ENCODE measurements at regions not wholly inside any gene's neighbourhood (a gene's known extent, or its start where the extent isn't known, plus 50 kb on each side); places are given as distances from the start of the nearest gene placed in this dataset.

- intact Hi-C loops (cut with DNase I) = no loop called here
- H3K4me1 ChIP-seq = no peaks in the 10 kb centered on the region
These were observed 55.5 kb upstream of the TOPAZ1 start for GRCh38 chr3:44186111-44186672.

DNA sequence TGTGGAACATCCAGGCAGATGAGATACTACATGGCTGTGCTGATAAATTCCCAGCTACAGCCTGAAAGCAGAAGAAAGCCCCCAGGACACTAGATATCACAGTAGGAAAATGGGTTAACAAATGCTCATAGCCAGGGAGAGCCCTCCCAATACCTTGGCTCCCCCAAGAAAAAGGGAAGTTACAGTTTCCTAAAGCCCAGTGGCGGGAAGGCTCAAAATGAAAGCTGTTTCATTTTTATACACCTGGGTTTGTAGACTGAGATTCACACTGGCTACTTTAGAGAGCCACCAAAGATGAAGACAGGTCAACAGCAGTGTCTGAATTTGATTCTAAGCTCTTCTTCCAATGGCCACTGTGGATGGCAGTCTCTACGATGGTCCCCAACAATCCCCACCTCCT lies 55.0 kb upstream of the TOPAZ1 start:
- Histone ChIP-seq H3K9me3 (no peaks in the 10 kb centered on the region), H3K36me3 (no peaks in the 10 kb centered on the region), H3K4me3 (no peak overlapping the region), H3K27ac (no peak overlapping the region), H3K4me1 (no peaks in the 10 kb centered on the region), H3K27me3 (no peaks in the 10 kb centered on the region), H3K9ac (ENCODE audit: low read depth in 2 of 2, low read length in 2 of 2) (no peak overlapping the region)
- TF ChIP-seq CTCF (IDR thresholded peaks at IDR 0.05) = no peak
- intact Hi-C loops (cut with DNase I) = no loop called here
- no peak for DNase-seq

More at GRCh38 chr3:44186111-44186672, 55.5 kb upstream of the TOPAZ1 start:
- no peak for TF ChIP-seq CTCF (IDR thresholded peaks at IDR 0.05)
- H3K9me3 ChIP-seq = no peaks in the 10 kb centered on the region
- no peak overlapping the region for H3K27ac ChIP-seq
- no peaks in the 10 kb centered on the region for H3K27me3 ChIP-seq
- DNase-seq = no peak
- no peak overlapping the region for H3K4me3 ChIP-seq
- no peak overlapping the region for H3K9ac ChIP-seq (ENCODE audit: low read depth in 2 of 2, low read length in 2 of 2)
- H3K36me3 ChIP-seq = no peaks in the 10 kb centered on the region

Small RNA genes in the stretch of these regions (microRNA-seq; reads per million reads assigned to microRNA genes)
- 80.0 reads per million, percentile 51 among the genes with 10 or more reads in this experiment for gene MIR138-1

Measured in colonic mucosa (tissue), 4 donors.